Neural crest cell (in vitro differentiated cells): ENCODE measurements at regions not wholly inside any gene's neighbourhood (a gene's known extent, or its start where the extent isn't known, plus 50 kb on each side); places are given as distances from the start of the nearest gene placed in this dataset.

Experiments used
- DNase-seq: peaks from one replicate; pipeline ENCODE4 v3.0.0; 2021; ENCODE audit warnings: low read depth, mixed read lengths, low spot score
- H3K27ac Mint-ChIP-seq: one replicate; pipeline ENCODE4 v1.8.0; 2021; ENCODE audit warnings: mild to moderate bottlenecking, mixed read lengths; ENCODE audit not compliant: unreplicated experiment
- H3K27me3 Mint-ChIP-seq: 2 replicates; pipeline ENCODE4 v1.8.0; 2021; ENCODE audit warnings: low read depth, mild to moderate bottlenecking, mixed read lengths
- H3K36me3 Mint-ChIP-seq: 2 replicates; pipeline ENCODE4 v1.8.0; 2021; ENCODE audit warnings: low read depth, mild to moderate bottlenecking, mixed read lengths
- H3K4me1 Mint-ChIP-seq: 2 replicates; pipeline ENCODE4 v1.8.0; 2021; ENCODE audit warnings: mixed read lengths
- H3K4me3 Mint-ChIP-seq: one replicate; pipeline ENCODE4 v1.8.0; 2021; ENCODE audit warnings: mild to moderate bottlenecking, mixed read lengths
- H3K9me3 Mint-ChIP-seq: 2 replicates; pipeline ENCODE4 v1.8.0; 2021; ENCODE audit warnings: mixed read lengths
- CTCF ChIP-seq: fragments of 200-600 bp; sonication (generic); conservative IDR thresholded peaks from 2 replicates; pipeline ENCODE4 v1.5.0; 2021; ENCODE audit warnings: antibody characterized with exemption, mild to moderate bottlenecking

GRCh38 chr16:35174016-35174415 is 1714.6 kb downstream of the TP53TG3F start:
- H3K4me3 Mint-ChIP-seq: no peak overlapping the region
- no peak for TF ChIP-seq CTCF
- no peak overlapping the region for H3K27ac Mint-ChIP-seq
- H3K27me3 Mint-ChIP-seq: no peaks in the 10 kb centered on the region
- H3K36me3 Mint-ChIP-seq: peaks cover 7% of the 10 kb centered on the region
- no peak for DNase-seq
- H3K9me3 Mint-ChIP-seq: peaks cover 5% of the 10 kb centered on the region
- H3K4me1 Mint-ChIP-seq: no peaks in the 10 kb centered on the region

GRCh38 chr16:35176449-35176848 is 1717.0 kb downstream of the TP53TG3F start:
- no peak for TF ChIP-seq CTCF
- no peaks in the 10 kb centered on the region for H3K4me1 Mint-ChIP-seq
- H3K27ac Mint-ChIP-seq: no peak overlapping the region
- peaks cover 6% of the 10 kb centered on the region for H3K36me3 Mint-ChIP-seq
- no peaks in the 10 kb centered on the region for H3K27me3 Mint-ChIP-seq
- H3K4me3 Mint-ChIP-seq: no peak overlapping the region
- H3K9me3 Mint-ChIP-seq: peaks cover 8% of the 10 kb centered on the region
- DNase-seq: no peak

- Mint-ChIP-seq H3K36me3 (peaks cover 2% of the 10 kb centered on the region), H3K27me3 (no peaks in the 10 kb centered on the region), H3K9me3 (peaks cover 8% of the 10 kb centered on the region), H3K4me1 (no peaks in the 10 kb centered on the region), H3K27ac (no peak overlapping the region), H3K4me3 (no peak overlapping the region)
- TF ChIP-seq CTCF: no peak
- DNase-seq: no peak
Observed at GRCh38 chr16:35177851-35178250, 1718.4 kb downstream of the TP53TG3F start.

- TF ChIP-seq CTCF: no peak
- H3K9me3 Mint-ChIP-seq: peaks cover 8% of the 10 kb centered on the region
- H3K27me3 Mint-ChIP-seq: no peaks in the 10 kb centered on the region
- no peak for DNase-seq
- no peak overlapping the region for H3K27ac Mint-ChIP-seq
- H3K4me3 Mint-ChIP-seq: no peak overlapping the region
- H3K36me3 Mint-ChIP-seq: peaks cover 2% of the 10 kb centered on the region
- no peaks in the 10 kb centered on the region for H3K4me1 Mint-ChIP-seq
Observed at GRCh38 chr16:35180970-35181369, 1721.6 kb downstream of the TP53TG3F start.

GRCh38 chr16:35181422-35182030 is 1722.1 kb downstream of the TP53TG3F start:
- H3K36me3 Mint-ChIP-seq: peaks cover 2% of the 10 kb centered on the region
- H3K4me3 Mint-ChIP-seq: no peak overlapping the region
- no peak for DNase-seq
- no peak for TF ChIP-seq CTCF
- H3K27ac Mint-ChIP-seq: no peak overlapping the region
- H3K4me1 Mint-ChIP-seq: no peaks in the 10 kb centered on the region
- no peaks in the 10 kb centered on the region for H3K27me3 Mint-ChIP-seq
- H3K9me3 Mint-ChIP-seq: peaks cover 8% of the 10 kb centered on the region
